OCI-LY1 (cell line): ENCODE measurements at regions not wholly inside any gene's neighbourhood (a gene's known extent, or its start where the extent isn't known, plus 50 kb on each side); places are given as distances from the start of the nearest gene placed in this dataset.

Experiments used
- H2AFZ ChIP-seq: fragments of 200-600 bp; sonication (generic), shearing (Covaris generic); 2 replicates; pipeline ENCODE4 v1.6.0; 2014; ENCODE audit warnings: antibody characterized with exemption, mild to moderate bottlenecking, low read length
- H3F3A ChIP-seq: fragments of 200-600 bp; sonication (generic), shearing (Covaris generic); 2 replicates; pipeline ENCODE4 v1.6.0; 2014; ENCODE audit warnings: mild to moderate bottlenecking, antibody characterized with exemption, low read length, moderate library complexity; ENCODE audit not compliant: insufficient read depth
- H3K27ac ChIP-seq: fragments of 200-600 bp; sonication (generic); 2 replicates; pipeline ENCODE4 v1.5.1; 2014; ENCODE audit warnings: low read length, mixed run types, mild to moderate bottlenecking, low read depth; ENCODE audit not compliant: poor library complexity, severe bottlenecking
- H3K27me3 ChIP-seq: fragments of 200-600 bp; sonication (generic); 2 replicates; pipeline ENCODE4 v1.6.0; 2014; ENCODE audit warnings: antibody characterized with exemption, mild to moderate bottlenecking, low read length, moderate library complexity; ENCODE audit not compliant: insufficient read depth
- H3K36me3 ChIP-seq: fragments of 200-600 bp; sonication (generic); 2 replicates; pipeline ENCODE4 v1.6.1; 2014; ENCODE audit warnings: mild to moderate bottlenecking, antibody characterized with exemption, low read length, moderate library complexity, mixed read lengths; ENCODE audit not compliant: insufficient read depth
- H3K4me1 ChIP-seq: fragments of 200-600 bp; sonication (generic); 2 replicates; pipeline ENCODE4 v1.5.1; 2014; ENCODE audit warnings: mild to moderate bottlenecking, low read length, moderate library complexity; ENCODE audit not compliant: insufficient read depth, severe bottlenecking
- H3K4me2 ChIP-seq: fragments of 200-600 bp; sonication (generic), shearing (Covaris generic); 2 replicates; pipeline ENCODE4 v1.6.1; 2014; ENCODE audit warnings: low read length
- H3K4me3 ChIP-seq: fragments of 200-600 bp; sonication (generic); 2 replicates; pipeline ENCODE4 v1.5.1; 2014; ENCODE audit warnings: low read length, low read depth, mild to moderate bottlenecking, mixed read lengths; ENCODE audit not compliant: poor library complexity, severe bottlenecking
- H3K79me2 ChIP-seq: fragments of 200-600 bp; shearing (Covaris generic); 2 replicates; pipeline ENCODE4 v1.6.1; 2016; ENCODE audit warnings: mixed run types, low read length, mixed read lengths; ENCODE audit not compliant: insufficient read depth
- H3K9ac ChIP-seq: fragments of 200-600 bp; sonication (generic), shearing (Covaris generic); 2 replicates; pipeline ENCODE4 v1.6.1; 2014; ENCODE audit warnings: mild to moderate bottlenecking, low read length, mixed read lengths
- H3K9me2 ChIP-seq: fragments of 200-600 bp; sonication (generic), shearing (Covaris generic); 2 replicates; pipeline ENCODE4 v1.6.1; 2014; ENCODE audit warnings: low read depth, mild to moderate bottlenecking, low read length, mixed read lengths
- H3K9me3 ChIP-seq: fragments of 200-600 bp; shearing (Covaris generic); 2 replicates; pipeline ENCODE4 v1.6.1; 2014; ENCODE audit warnings: low read length, mixed read lengths
- H4K20me1 ChIP-seq: fragments of 200-600 bp; sonication (generic), shearing (Covaris generic); 2 replicates; pipeline ENCODE4 v1.6.0; 2016; ENCODE audit warnings: mild to moderate bottlenecking, low read length; ENCODE audit not compliant: insufficient read depth
- EZH2 ChIP-seq: fragments of 200-600 bp; sonication (generic), shearing (Covaris generic); IDR thresholded peaks from 2 replicates; pipeline ENCODE4 v1.8.0; 2017; ENCODE audit warnings: borderline replicate concordance, mixed run types, mild to moderate bottlenecking, antibody characterized with exemption, low read length, moderate library complexity, mixed read lengths
- TF ChIP-seq, protein P1 (sequence below): fragments of 200-600 bp; sonication (generic), shearing (Covaris generic); IDR thresholded peaks from 2 replicates; pipeline ENCODE4 v1.5.1; 2017; ENCODE audit warnings: mild to moderate bottlenecking, antibody characterized with exemption, low read length, moderate library complexity, mixed read lengths

DNA sequence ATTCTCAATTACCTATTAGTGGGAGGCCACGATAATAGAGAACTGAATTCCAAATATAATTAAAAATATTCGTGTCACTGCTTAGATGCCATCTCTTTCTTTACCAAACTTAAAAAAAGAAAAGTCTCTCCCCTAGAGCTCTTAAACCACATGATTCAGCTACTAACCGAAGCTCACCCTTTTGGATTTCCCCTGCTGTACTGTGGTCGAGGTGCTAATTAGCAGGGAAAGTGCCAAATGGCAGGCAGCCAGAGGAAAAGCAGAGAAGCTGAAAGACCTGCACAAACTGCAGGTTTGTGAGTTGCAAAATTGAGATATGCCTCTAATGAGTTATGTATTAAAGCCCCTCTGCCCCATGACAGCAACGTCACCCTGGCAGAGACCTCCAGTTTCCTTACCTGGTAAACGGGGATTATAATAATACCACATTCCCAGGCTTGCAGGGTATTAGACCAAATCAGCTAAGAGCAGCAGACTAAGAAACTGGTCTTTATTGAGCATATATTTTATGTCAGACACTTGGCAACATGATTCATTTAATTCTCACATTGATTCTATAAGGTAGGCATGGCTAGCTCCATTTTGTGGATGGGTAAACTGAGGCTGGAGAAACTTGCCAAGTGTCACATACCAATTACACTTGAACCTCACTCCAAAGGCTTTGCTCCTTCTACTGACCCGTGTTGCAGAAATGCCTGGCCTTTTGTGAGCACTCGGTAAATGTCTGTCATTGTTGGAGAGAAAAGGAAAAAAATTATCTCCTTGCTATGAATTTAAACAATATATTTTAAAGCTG lies 259.7 kb downstream of the LPIN1 start:
- Histone ChIP-seq H3K9me2 (no peaks in the 10 kb centered on the region), H4K20me1 (no peaks in the 10 kb centered on the region), H3K27me3 (no peaks in the 10 kb centered on the region), H3F3A (no peaks in the 10 kb centered on the region), H3K27ac (peak overlapping the region; percentile 91), H3K9me3 (no peaks in the 10 kb centered on the region; the same call in 1 of the 2 replicates), H3K4me3 (no peak overlapping the region), H2AFZ (no peak overlapping the region), H3K4me1 (peaks cover 64% of the 10 kb centered on the region), H3K79me2 (no peaks in the 10 kb centered on the region), H3K9ac (peak overlapping the region; percentile 57), H3K4me2 (peak overlapping the region; percentile 18; the same call in 1 of the 2 replicates), H3K36me3 (no peaks in the 10 kb centered on the region)
- TF ChIP-seq, protein P1, sequence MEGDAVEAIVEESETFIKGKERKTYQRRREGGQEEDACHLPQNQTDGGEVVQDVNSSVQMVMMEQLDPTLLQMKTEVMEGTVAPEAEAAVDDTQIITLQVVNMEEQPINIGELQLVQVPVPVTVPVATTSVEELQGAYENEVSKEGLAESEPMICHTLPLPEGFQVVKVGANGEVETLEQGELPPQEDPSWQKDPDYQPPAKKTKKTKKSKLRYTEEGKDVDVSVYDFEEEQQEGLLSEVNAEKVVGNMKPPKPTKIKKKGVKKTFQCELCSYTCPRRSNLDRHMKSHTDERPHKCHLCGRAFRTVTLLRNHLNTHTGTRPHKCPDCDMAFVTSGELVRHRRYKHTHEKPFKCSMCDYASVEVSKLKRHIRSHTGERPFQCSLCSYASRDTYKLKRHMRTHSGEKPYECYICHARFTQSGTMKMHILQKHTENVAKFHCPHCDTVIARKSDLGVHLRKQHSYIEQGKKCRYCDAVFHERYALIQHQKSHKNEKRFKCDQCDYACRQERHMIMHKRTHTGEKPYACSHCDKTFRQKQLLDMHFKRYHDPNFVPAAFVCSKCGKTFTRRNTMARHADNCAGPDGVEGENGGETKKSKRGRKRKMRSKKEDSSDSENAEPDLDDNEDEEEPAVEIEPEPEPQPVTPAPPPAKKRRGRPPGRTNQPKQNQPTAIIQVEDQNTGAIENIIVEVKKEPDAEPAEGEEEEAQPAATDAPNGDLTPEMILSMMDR, result no peak
- no peak for TF ChIP-seq EZH2

DNA sequence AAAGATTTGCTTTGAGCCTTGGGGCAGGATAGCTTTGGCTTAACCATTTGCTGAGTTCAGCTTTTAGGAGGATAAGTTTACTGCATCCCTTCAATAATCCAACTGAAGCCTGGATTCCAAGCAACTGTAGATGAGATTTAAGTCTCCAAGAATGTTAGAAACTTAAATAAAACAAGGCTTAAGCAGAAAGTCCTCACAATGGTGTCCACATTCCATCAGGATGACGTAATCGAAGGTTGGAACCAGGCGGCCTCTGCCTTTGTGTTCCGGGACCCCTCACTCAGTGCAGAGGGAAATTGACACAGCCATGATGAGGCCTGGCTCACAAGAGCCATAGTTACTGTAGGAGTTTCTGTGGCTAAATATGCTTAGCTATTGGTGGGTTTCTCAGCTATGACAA lies 260.4 kb downstream of the LPIN1 start:
- Histone ChIP-seq H3K9ac (peak overlapping the region; percentile 57), H3K9me2 (no peaks in the 10 kb centered on the region), H3K4me1 (peaks cover 66% of the 10 kb centered on the region), H3K36me3 (peaks cover 1% of the 10 kb centered on the region; the same call in 1 of the 2 replicates), H3F3A (no peaks in the 10 kb centered on the region), H4K20me1 (no peaks in the 10 kb centered on the region), H3K4me2 (no peak overlapping the region; the same call in 1 of the 2 replicates), H3K27ac (peak overlapping the region; percentile 91), H3K79me2 (no peaks in the 10 kb centered on the region), H2AFZ (no peak overlapping the region), H3K4me3 (no peak overlapping the region), H3K27me3 (no peaks in the 10 kb centered on the region), H3K9me3 (no peaks in the 10 kb centered on the region; the same call in 1 of the 2 replicates)
- TF ChIP-seq, protein P1, result no peak
- TF ChIP-seq EZH2, result no peak

DNA sequence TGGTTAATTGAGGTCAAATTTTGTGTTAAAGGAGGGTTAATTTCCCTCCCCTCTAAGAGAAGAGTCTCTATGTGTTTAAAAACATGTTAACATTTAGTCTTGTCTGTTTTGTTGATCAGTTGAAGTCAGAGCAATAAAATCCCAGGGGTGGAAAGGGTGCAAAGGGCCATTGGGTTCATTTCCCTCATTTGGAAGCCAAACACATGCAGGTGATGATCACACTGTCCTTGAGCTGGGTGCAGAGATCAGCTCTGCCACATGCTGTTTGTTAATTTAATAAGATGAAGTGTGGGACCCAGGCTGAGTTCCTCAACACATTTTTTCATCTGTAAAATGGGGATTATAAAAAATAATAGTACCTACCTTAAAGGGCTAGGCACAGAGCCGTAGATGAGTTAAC lies 260.9 kb downstream of the LPIN1 start:
- Histone ChIP-seq H3F3A (no peaks in the 10 kb centered on the region), H3K27ac (peak overlapping the region; percentile 91), H3K4me1 (peaks cover 66% of the 10 kb centered on the region)

More for the DNA sequence above, 260.9 kb downstream of the LPIN1 start:
- peak overlapping the region; percentile 57 for H3K9ac ChIP-seq
- H3K4me3 ChIP-seq, result no peak overlapping the region
- no peak for TF ChIP-seq EZH2
- TF ChIP-seq, protein P1, result no peak
- H2AFZ ChIP-seq, result no peak overlapping the region
- H3K27me3 ChIP-seq, result no peaks in the 10 kb centered on the region
- no peaks in the 10 kb centered on the region for H3K9me2 ChIP-seq
- H4K20me1 ChIP-seq, result no peaks in the 10 kb centered on the region
- no peaks in the 10 kb centered on the region for H3K79me2 ChIP-seq
- H3K36me3 ChIP-seq, result peaks cover 5% of the 10 kb centered on the region; the same call in 1 of the 2 replicates
- no peaks in the 10 kb centered on the region; the same call in 1 of the 2 replicates for H3K9me3 ChIP-seq
- peak overlapping the region; percentile 19; the same call in 1 of the 2 replicates for H3K4me2 ChIP-seq
